Stomach (tissue), 8 donors: ENCODE measurements at regions not wholly inside any gene's neighbourhood (a gene's known extent, or its start where the extent isn't known, plus 50 kb on each side); places are given as distances from the start of the nearest gene placed in this dataset.

ENCODE experiments used
- DNase-seq, 2 donors: peaks; one replicate each; pipeline versions ENCODE4 v3.0.0 to v3.0.0-alpha.2; 2013 to 2019
- H3K27ac ChIP-seq, 5 donors: fragments of 200-600 bp in 4 of 5; sonication (generic) in 4 of 5; one replicate each; pipeline ENCODE4 v1.5.1; 2013 to 2019; ENCODE audit warnings: mild to moderate bottlenecking in 1 of 5, moderate library complexity in 1 of 5
- H3K27me3 ChIP-seq, 3 donors: fragments of 200-600 bp; sonication (generic); one replicate each; pipeline ENCODE4 v1.5.1; 2017 to 2019; ENCODE audit warnings: mixed run types in 1 of 3
- H3K36me3 ChIP-seq, 4 donors: fragments of 200-600 bp; sonication (generic); 1 replicate in 3 of 4; 2 replicates in 1 of 4; pipeline ENCODE4 v1.5.1; 2016 to 2019
- H3K4me1 ChIP-seq, 4 donors: fragments of 200-600 bp; sonication (generic); one replicate each; pipeline ENCODE4 v1.5.1; 2016 to 2019
- H3K4me3 ChIP-seq, 4 donors: fragments of 200-600 bp; sonication (generic) in 3 of 4; one replicate each; pipeline ENCODE4 v1.5.1; 2016 to 2019; ENCODE audit warnings: mild to moderate bottlenecking in 1 of 4
- H3K9me3 ChIP-seq, 4 donors: fragments of 200-600 bp; sonication (generic); one replicate each; pipeline ENCODE4 v1.5.1; 2016 to 2019
- CTCF ChIP-seq, 7 experiments: fragments of 450-650 bp in 4 of 7; fragments of 200-600 bp in 3 of 7; sonication (generic) in 3 of 7; IDR thresholded peaks; one replicate each; pipeline ENCODE4 v1.5.1; 2016 to 2019; ENCODE audit warnings: antibody characterized with exemption in 7 of 7, control low read depth in 2 of 7, mild to moderate bottlenecking in 1 of 7
- EP300 ChIP-seq: sonication (generic); formaldehyde crosslinking; IDR thresholded peaks from one replicate; pipeline ENCODE4 v1.6.1; 2017; ENCODE audit warnings: antibody characterized with exemption
- POLR2A ChIP-seq, 4 donors: fragments of 450-650 bp; IDR thresholded peaks; one replicate each; pipeline ENCODE4 v1.6.1; 2016; ENCODE audit warnings: antibody characterized with exemption in 4 of 4, control low read depth in 2 of 4, mild to moderate bottlenecking in 1 of 4, moderate library complexity in 1 of 4
- POLR2AphosphoS5 ChIP-seq, 3 donors: sonication (generic); formaldehyde crosslinking; IDR thresholded peaks; one replicate each; pipeline ENCODE4 v1.6.1; 2016; ENCODE audit warnings: antibody characterized with exemption in 3 of 3
- WGBS, 5 donors: extraction: QIAGEN DNeasy Blood & Tissue Kit in 3 of 5; methylation state at CpG; one replicate each; pipeline versions ENCODE4 v1.1.5 to v1.1.7; 2013 to 2018; 5-methylcytosine and 5-hydroxymethylcytosine counted together
- intact Hi-C: fragments of 100-400 bp; cut with DNase I; formaldehyde crosslinking; loops from one replicate; pipeline ENCODE4 v1.15.1; 2023; ENCODE audit warnings: low total_unique reads
- donor health status: healthy with polysubstance abuse.
- donor health status: Bipolar disorder and iron deficiency.
- donor health status: healthy.

- H3K9me3 ChIP-seq = no peaks in the 10 kb centered on the region
- 66 to 74% (median 72%) methylated on average over 5 of the region's 5 CpGs for WGBS, 5 donors
- no peak for DNase-seq
- TF ChIP-seq POLR2A (IDR thresholded peaks at IDR 0.05) (no peak), POLR2AphosphoS5 (IDR thresholded peaks at IDR 0.05) (no peak), EP300 (no peak), CTCF (IDR thresholded peaks at IDR 0.05) (no peak)
- intact Hi-C loops = no loop called here
- peaks cover 0 to 6% (median 0%) of the 10 kb centered on the region in 4 donors for H3K4me1 ChIP-seq
- H3K36me3 ChIP-seq = no peaks in the 10 kb centered on the region
- no peak overlapping the region for H3K4me3 ChIP-seq
- no peak overlapping the region for H3K27ac ChIP-seq
- no peaks in the 10 kb centered on the region for H3K27me3 ChIP-seq
These were observed 912.3 kb upstream of the SEL1L start for GRCh38 chr14:82445810-82446570.

- peak in 1 of 2 donors; percentile 12 for DNase-seq
- Histone ChIP-seq H3K36me3 (no peaks in the 10 kb centered on the region), H3K27ac (no peak overlapping the region), H3K27me3 (no peaks in the 10 kb centered on the region), H3K4me3 (no peak overlapping the region), H3K9me3 (no peaks in the 10 kb centered on the region), H3K4me1 (peaks cover 0 to 10% (median 0%) of the 10 kb centered on the region in 4 donors)
- 55 to 66% (median 60%) methylated on average over 3 of the region's 3 CpGs for WGBS, 5 donors
- TF ChIP-seq POLR2A (IDR thresholded peaks at IDR 0.05) (no peak), CTCF (IDR thresholded peaks at IDR 0.05) (no peak), EP300 (no peak), POLR2AphosphoS5 (IDR thresholded peaks at IDR 0.05) (no peak)
- intact Hi-C loops = no loop called here
These were observed 913.9 kb upstream of the SEL1L start for GRCh38 chr14:82447586-82447985.

GRCh38 chr14:82449926-82450468 lies 916.3 kb upstream of the SEL1L start:
- TF ChIP-seq EP300 (no peak), CTCF (IDR thresholded peaks at IDR 0.05) (no peak), POLR2A (IDR thresholded peaks at IDR 0.05) (no peak), POLR2AphosphoS5 (IDR thresholded peaks at IDR 0.05) (no peak)
- Histone ChIP-seq H3K4me3 (no peak overlapping the region), H3K9me3 (no peaks in the 10 kb centered on the region), H3K36me3 (no peaks in the 10 kb centered on the region), H3K27ac (no peak overlapping the region), H3K27me3 (no peaks in the 10 kb centered on the region), H3K4me1 (peaks cover 0 to 11% (median 0%) of the 10 kb centered on the region in 4 donors)
- intact Hi-C loops = no loop called here
- DNase-seq = peak in 1 of 2 donors; percentile 25
- WGBS, 5 donors = 73 to 84% (median 81%) methylated on average over 5 of the region's 5 CpGs

- no peaks in the 10 kb centered on the region for H3K36me3 ChIP-seq
- no peak overlapping the region for H3K4me3 ChIP-seq
- no peak for DNase-seq
- peaks cover 0 to 11% (median 0%) of the 10 kb centered on the region in 4 donors for H3K4me1 ChIP-seq
- TF ChIP-seq POLR2AphosphoS5 (IDR thresholded peaks at IDR 0.05) (no peak), POLR2A (IDR thresholded peaks at IDR 0.05) (no peak), EP300 (no peak), CTCF (IDR thresholded peaks at IDR 0.05) (no peak)
- no peak overlapping the region for H3K27ac ChIP-seq
- no peaks in the 10 kb centered on the region for H3K9me3 ChIP-seq
- H3K27me3 ChIP-seq = no peaks in the 10 kb centered on the region
- intact Hi-C loops = no loop called here
These were observed 918.0 kb upstream of the SEL1L start for GRCh38 chr14:82451675-82452074.
